ENCODE measurements at regions not wholly inside any gene's neighbourhood (a gene's known extent, or its start where the extent isn't known, plus 50 kb on each side); places are given as distances from the start of the nearest gene placed in this dataset.

DNA sequence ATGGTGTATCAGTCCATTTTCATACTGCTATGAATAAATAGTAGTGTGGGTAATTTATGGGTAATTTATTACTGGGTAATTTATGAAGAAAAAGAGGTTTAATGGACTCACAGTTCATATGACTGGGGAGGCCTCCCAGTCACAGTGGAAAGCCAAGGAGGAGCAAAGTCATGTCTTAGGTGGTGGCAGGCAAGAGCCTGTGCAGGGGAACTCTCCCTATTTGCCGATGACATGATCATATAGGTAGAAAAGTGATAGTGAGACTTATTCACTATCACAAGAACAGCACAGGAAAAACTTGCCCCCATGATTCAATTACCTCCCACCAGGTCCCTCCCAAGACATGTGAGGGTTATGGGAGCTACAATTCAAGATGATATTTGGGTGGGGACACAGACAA lies 1137.7 kb downstream of the UQCRFS1 start:
- no peak for ATAC-seq
- TF ChIP-seq, protein P1, sequence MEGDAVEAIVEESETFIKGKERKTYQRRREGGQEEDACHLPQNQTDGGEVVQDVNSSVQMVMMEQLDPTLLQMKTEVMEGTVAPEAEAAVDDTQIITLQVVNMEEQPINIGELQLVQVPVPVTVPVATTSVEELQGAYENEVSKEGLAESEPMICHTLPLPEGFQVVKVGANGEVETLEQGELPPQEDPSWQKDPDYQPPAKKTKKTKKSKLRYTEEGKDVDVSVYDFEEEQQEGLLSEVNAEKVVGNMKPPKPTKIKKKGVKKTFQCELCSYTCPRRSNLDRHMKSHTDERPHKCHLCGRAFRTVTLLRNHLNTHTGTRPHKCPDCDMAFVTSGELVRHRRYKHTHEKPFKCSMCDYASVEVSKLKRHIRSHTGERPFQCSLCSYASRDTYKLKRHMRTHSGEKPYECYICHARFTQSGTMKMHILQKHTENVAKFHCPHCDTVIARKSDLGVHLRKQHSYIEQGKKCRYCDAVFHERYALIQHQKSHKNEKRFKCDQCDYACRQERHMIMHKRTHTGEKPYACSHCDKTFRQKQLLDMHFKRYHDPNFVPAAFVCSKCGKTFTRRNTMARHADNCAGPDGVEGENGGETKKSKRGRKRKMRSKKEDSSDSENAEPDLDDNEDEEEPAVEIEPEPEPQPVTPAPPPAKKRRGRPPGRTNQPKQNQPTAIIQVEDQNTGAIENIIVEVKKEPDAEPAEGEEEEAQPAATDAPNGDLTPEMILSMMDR (IDR thresholded peaks at IDR 0.05), result no peak
- Histone ChIP-seq H3K4me1 (no peaks in the 10 kb centered on the region), H3K27me3 (peaks cover 0 to 12% (median 0%) of the 10 kb centered on the region in 7 donors), H3K9me3 (peaks cover 0 to 16% (median 0%) of the 10 kb centered on the region in 11 donors), H3K27ac (no peak overlapping the region), H3K4me3 (no peak overlapping the region), H3K36me3 (no peaks in the 10 kb centered on the region)
- WGBS, 2 donors, result 89 to 100% methylated on average over 1 of the region's 1 CpG
- no peak for DNase-seq
- intact Hi-C loops (cut with DNase I), result no loop called here

DNA sequence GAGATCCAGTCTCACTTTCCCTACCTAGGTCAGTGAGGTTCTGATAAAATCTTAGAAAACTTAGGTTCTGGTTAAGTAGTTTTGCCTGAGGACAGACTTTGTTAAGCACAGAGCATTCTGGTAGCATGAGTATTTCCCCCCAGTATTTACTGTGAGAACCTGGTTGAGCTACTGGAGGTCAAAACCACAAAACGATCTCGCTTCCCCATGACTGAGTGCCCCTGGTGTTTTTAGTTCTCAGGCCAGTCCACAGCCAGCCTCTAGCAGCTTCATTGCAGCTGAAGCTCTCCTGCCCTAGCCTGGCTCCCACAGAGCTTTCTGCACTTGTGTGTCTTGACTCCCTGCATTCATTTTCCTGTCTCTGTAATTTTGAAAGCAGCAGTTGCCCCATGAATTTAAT lies 1138.2 kb downstream of the UQCRFS1 start:
- no peak for DNase-seq
- Histone ChIP-seq H3K9me3 (peaks cover 0 to 11% (median 0%) of the 10 kb centered on the region in 11 donors), H3K4me1 (no peaks in the 10 kb centered on the region), H3K27me3 (peaks cover 0 to 12% (median 0%) of the 10 kb centered on the region in 7 donors), H3K27ac (no peak overlapping the region), H3K4me3 (no peak overlapping the region), H3K36me3 (no peaks in the 10 kb centered on the region)
- TF ChIP-seq, protein P1 (IDR thresholded peaks at IDR 0.05), result no peak
- WGBS, 2 donors, result 71 to 85% methylated on average over 2 of the region's 2 CpGs
- ATAC-seq, result no peak
- intact Hi-C loops (cut with DNase I), result no loop called here

DNA sequence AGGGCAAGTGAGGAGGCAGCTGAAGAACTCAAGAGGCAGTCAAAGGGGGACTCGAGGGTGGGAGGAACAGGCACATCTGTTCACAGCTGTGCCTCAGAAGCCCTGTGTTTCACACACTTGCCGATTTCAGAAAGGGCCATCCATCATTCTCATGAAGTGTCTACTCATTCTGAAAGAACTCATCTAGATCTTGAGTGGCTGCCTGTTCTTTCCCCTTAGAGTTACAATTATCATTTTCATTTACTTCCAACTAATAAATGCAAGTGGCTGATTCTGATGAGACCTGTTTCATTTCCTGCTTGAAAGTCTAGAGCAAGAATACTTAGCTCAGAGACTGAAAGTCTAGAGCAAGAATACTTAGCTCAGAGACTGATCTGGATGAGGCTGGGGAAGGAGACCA lies 1145.1 kb downstream of the UQCRFS1 start:
- no peaks in the 10 kb centered on the region for H3K27me3 ChIP-seq
- H3K36me3 ChIP-seq, result no peaks in the 10 kb centered on the region
- TF ChIP-seq, protein P1 (IDR thresholded peaks at IDR 0.05), result no peak
- 28 to 32% methylated on average over 2 of the region's 2 CpGs for WGBS, 2 donors
- no peak overlapping the region for H3K4me3 ChIP-seq
- ATAC-seq, result no peak
- no peaks in the 10 kb centered on the region for H3K9me3 ChIP-seq
- intact Hi-C loops (cut with DNase I), result no loop called here
- no peak for DNase-seq
- H3K4me1 ChIP-seq, result no peaks in the 10 kb centered on the region
- no peak overlapping the region for H3K27ac ChIP-seq

DNA sequence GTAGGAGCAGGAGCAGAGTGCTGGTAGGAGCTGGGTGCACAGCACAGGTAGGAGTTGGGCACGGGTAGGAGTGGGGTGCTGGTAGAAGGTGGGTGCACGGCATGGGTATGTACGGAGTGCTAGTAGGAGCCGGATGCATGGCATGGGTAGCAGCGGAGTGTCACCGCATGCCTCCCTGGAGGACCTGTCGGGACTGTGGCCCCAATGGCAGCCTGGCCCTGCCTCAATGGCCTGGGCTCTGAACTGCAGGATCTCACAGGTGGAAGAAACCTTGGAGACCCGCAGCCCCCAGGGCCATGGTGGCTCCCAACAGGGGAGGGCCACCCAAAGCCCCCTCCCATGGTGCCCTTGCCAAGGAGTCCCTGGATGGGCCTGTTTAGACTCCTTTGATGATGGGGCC lies 1146.0 kb downstream of the UQCRFS1 start:
- intact Hi-C loops (cut with DNase I), result no loop called here

More for the DNA sequence above, 1146.0 kb downstream of the UQCRFS1 start:
- DNase-seq, result no peak
- Histone ChIP-seq H3K27ac (no peak overlapping the region), H3K27me3 (no peaks in the 10 kb centered on the region), H3K9me3 (no peaks in the 10 kb centered on the region), H3K4me1 (no peaks in the 10 kb centered on the region), H3K36me3 (no peaks in the 10 kb centered on the region), H3K4me3 (no peak overlapping the region)
- ATAC-seq, result no peak
- TF ChIP-seq, protein P1 (IDR thresholded peaks at IDR 0.05), result no peak
- WGBS, 2 donors, result 94 to 95% methylated on average over 8 of the region's 8 CpGs

Measured in heart right ventricle (tissue), 16 donors.